HEK293T (cell line): ENCODE measurements at regions not wholly inside any gene's neighbourhood (a gene's known extent, or its start where the extent isn't known, plus 50 kb on each side); places are given as distances from the start of the nearest gene placed in this dataset.

Experiments used
- CTCF ChIA-PET: fragments of 350-600 bp; formaldehyde crosslinking; extraction: SDS; loops from one replicate; lab custom pipeline; 2021; ENCODE audit warnings: antibody characterized with exemption, inconsistent platforms; lab: Yijun Ruan, JAX
- POLR2A ChIA-PET: fragments of 350-600 bp; formaldehyde crosslinking; extraction: SDS; loops from one replicate; lab custom pipeline; 2020; ENCODE audit warnings: antibody characterized with exemption, inconsistent platforms; lab: Yijun Ruan, JAX
- DNase-seq: peaks from one replicate; pipeline ENCODE4 v3.0.0; 2012; ENCODE audit warnings: mixed read lengths; ENCODE audit errors: extremely low spot score
- ARNT ChIP-seq: fragments of 450-650 bp; IDR thresholded peaks from 2 replicates; pipeline ENCODE4 v1.6.1; 2017; ENCODE audit warnings: mild to moderate bottlenecking
- BHLHE40 ChIP-seq: fragments of 450-650 bp; IDR thresholded peaks from 2 replicates; pipeline ENCODE4 v1.6.1; 2016; ENCODE audit warnings: mild to moderate bottlenecking, moderate library complexity, borderline replicate concordance
- CTBP1 ChIP-seq: fragments of 450-650 bp; IDR thresholded peaks from 2 replicates; pipeline ENCODE4 v1.6.1; 2016; ENCODE audit warnings: borderline replicate concordance
- ELF4 ChIP-seq: fragments of 450-650 bp; IDR thresholded peaks from 2 replicates; pipeline ENCODE4 v1.6.1; 2017; ENCODE audit warnings: antibody characterized with exemption
- FOXA1 ChIP-seq: fragments of 450-650 bp; IDR thresholded peaks from 2 replicates; pipeline ENCODE4 v1.6.1; 2016; ENCODE audit warnings: mild to moderate bottlenecking
- FOXK2 ChIP-seq: fragments of 450-650 bp; IDR thresholded peaks from 2 replicates; pipeline ENCODE4 v1.6.1; 2016; ENCODE audit warnings: mild to moderate bottlenecking
- FOXM1 ChIP-seq: fragments of 450-650 bp; IDR thresholded peaks from 2 replicates; pipeline ENCODE4 v1.6.1; 2017; ENCODE audit warnings: mild to moderate bottlenecking, borderline replicate concordance
- HDGF ChIP-seq: fragments of 450-650 bp; IDR thresholded peaks from 2 replicates; pipeline ENCODE4 v1.6.1; 2017; ENCODE audit warnings: antibody characterized with exemption, borderline replicate concordance
- L3MBTL2 ChIP-seq: fragments of 450-650 bp; conservative IDR thresholded peaks from 2 replicates; pipeline ENCODE4 v1.6.1; 2016; ENCODE audit warnings: mild to moderate bottlenecking
- LEF1 ChIP-seq: fragments of 450-650 bp; IDR thresholded peaks from 2 replicates; pipeline ENCODE4 v1.6.1; 2017; ENCODE audit warnings: mild to moderate bottlenecking, borderline replicate concordance
- NFRKB ChIP-seq: fragments of 450-650 bp; IDR thresholded peaks from 2 replicates; pipeline ENCODE4 v1.6.1; 2016; ENCODE audit warnings: mild to moderate bottlenecking, moderate library complexity
- PKNOX1 ChIP-seq: fragments of 450-650 bp; IDR thresholded peaks from 2 replicates; pipeline ENCODE4 v1.6.1; 2016
- SP1 ChIP-seq: fragments of 450-650 bp; IDR thresholded peaks from 2 replicates; pipeline ENCODE4 v1.6.1; 2017
- SUZ12 ChIP-seq: fragments of 450-650 bp; IDR thresholded peaks from 2 replicates; pipeline ENCODE4 v1.6.1; 2016; ENCODE audit warnings: mild to moderate bottlenecking
- TARDBP ChIP-seq: fragments of 450-650 bp; IDR thresholded peaks from 2 replicates; pipeline ENCODE4 v1.6.1; 2016
- ZNF384 ChIP-seq: fragments of 450-650 bp; IDR thresholded peaks from 2 replicates; pipeline ENCODE4 v1.6.1; 2016

DNA sequence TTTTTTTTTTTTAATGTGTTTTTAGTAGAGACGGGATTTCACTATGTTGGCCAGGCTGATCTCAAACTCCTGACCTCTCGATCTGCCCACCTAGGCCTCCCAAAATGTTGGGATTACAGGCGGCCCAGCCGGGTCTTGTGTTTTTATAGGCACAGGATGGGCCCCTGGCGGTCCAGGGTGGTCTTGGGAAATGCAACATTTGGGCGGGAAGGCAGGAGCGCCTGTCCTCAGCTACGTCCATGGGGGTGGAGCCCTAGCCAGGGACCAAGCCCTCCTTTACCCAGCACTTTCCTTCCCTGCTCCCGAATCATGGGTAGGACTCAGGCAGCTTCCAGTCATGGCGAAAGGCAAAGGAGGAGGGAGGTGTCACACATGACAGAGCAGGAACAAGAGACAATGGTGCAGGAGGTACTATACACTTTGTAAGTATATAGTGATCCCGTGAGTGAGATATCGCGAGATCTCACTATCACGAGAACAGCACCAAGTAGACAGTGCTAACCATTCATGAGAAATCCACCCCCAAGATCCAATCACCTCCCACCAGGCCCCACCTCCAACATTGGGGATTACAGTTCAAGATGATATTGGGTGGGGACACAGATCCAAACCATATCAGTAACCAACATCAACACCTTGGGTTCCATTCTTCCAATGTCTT, 226.7 kb upstream of the WSCD1 start:
- DNase-seq, result no peak
- CTCF ChIA-PET, result no interaction called here
- no peak for TF ChIP-seq TARDBP
- POLR2A ChIA-PET, result no interaction called here

- TF ChIP-seq HDGF, result no peak
- no peak for TF ChIP-seq ARNT
- no peak for TF ChIP-seq ELF4
- TF ChIP-seq NFRKB, result no peak
- no peak for TF ChIP-seq FOXM1
- no peak for TF ChIP-seq L3MBTL2
- TF ChIP-seq PKNOX1, result no peak
- TF ChIP-seq FOXK2, result no peak
- TF ChIP-seq BHLHE40, result no peak
- no peak for TF ChIP-seq LEF1
- TF ChIP-seq SUZ12, result no peak
- POLR2A ChIA-PET, result no interaction called here
- DNase-seq, result no peak
- CTCF ChIA-PET, result no interaction called here
Measured at GRCh38 chr17:5846001-5846400, 224.2 kb upstream of the WSCD1 start.

DNA sequence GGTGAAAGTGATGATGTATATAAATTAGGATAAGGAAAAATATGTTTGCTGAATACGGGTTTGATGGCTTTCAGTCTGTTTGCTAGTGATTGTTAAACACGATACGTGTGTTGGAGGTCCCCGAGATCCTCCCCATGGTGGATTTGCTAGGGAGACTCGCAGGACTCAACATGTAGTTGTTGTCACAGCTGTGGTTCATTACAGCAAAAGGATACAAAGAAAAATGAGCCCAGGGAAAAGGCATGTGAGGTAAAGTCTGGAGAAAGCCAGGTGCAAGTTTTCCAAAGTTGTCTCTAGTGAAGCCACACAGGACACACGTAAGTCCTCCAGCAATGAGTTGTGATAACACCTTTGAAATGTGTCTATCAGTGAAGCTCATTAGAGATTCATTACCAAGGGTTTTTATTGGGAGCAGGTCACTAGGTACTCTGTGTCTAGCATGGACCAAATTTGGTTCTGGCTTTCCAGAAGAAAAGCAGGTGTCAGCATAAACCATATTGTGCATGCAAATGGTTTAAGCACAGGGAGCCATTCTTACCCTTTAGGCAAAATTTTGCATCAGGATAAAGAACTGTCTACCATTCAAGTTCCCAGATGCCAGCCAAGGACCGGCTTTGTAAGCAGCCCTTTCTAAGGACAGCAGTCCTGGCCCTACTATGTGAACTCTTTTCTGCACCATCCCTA, 215.2 kb upstream of the WSCD1 start:
- POLR2A ChIA-PET, result no interaction called here
- CTCF ChIA-PET, result no interaction called here
- DNase-seq, result no peak

DNA sequence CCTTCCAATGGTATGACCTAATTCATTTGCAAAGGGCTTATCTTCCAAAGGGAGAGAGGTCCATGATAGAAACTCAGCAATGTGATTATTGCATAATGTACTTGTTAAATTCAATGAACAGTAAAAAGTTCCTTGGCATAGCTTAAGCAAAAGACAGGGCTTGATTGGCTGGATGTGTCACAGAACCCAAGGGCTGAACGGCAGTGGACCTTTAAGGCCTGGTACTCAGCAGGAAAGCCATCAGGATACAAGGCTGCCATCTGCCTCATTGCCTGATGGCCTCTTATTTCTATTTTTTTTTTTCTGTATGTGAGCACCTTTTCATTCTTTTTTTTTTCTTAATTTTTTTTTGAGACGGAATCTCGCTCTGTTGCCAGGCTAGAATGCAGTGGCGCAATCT, 208.9 kb upstream of the WSCD1 start:
- ChIA-PET POLR2A (no interaction called here), CTCF (no interaction called here)
- no peak for DNase-seq
- TF ChIP-seq SP1 (no peak), ZNF384 (no peak), L3MBTL2 (no peak), LEF1 (no peak), NFRKB (no peak), PKNOX1 (no peak)

More for the DNA sequence above, 215.2 kb upstream of the WSCD1 start:
- TF ChIP-seq CTBP1 (no peak), TARDBP (no peak), FOXA1 (no peak), LEF1 (no peak), L3MBTL2 (no peak), NFRKB (no peak), FOXM1 (no peak), FOXK2 (no peak), SUZ12 (no peak)

DNA sequence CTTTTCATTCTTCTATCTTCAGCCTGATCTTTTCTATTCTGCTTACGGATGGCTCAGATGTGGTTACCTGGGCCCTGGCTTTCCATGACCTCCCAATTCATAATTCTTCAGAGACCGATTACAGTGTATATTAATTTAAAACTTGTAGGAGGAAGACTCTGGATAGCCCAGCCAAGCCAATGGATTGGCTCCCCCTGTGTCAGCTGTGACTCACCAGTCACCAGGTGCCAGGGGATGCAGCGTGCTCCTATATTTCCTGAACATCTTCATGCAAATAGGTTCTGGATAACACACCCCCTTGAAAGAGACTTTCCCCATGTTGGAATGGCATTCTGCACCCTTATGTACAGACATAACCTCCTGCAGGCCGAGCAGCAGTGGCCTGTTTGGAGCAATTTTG, 208.3 kb upstream of the WSCD1 start:
- ChIA-PET CTCF (no interaction called here), POLR2A (no interaction called here)
- TF ChIP-seq FOXA1, result no peak
- no peak for TF ChIP-seq LEF1
- no peak for TF ChIP-seq FOXM1
- DNase-seq, result no peak

DNA sequence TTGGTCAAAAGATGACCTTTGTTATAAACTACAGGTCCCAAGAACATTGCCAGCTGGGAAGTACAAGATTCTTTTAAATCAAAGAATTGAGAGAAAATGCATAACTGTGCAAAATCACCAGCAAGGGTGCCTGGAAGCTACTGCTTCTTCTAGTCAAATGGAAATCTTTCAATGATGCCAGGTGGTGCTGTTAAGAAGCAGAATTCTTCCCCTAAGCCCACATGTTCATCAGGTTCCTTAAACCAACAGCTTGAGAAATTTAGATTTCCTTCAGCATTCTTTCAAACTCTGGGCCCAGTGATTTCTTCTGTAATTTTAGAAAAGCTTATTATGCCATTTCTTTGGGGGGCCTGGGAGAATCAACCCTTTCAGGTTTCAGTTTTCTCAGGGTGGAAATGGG, 207.8 kb upstream of the WSCD1 start:
- ChIA-PET POLR2A (no interaction called here), CTCF (no interaction called here)
- no peak for TF ChIP-seq HDGF
- no peak for TF ChIP-seq BHLHE40
- no peak for TF ChIP-seq NFRKB
- TF ChIP-seq FOXA1, result no peak
- no peak for TF ChIP-seq PKNOX1
- TF ChIP-seq ZNF384, result no peak
- no peak for TF ChIP-seq LEF1
- TF ChIP-seq FOXM1, result no peak
- TF ChIP-seq SUZ12, result no peak
- TF ChIP-seq TARDBP, result no peak
- no peak for TF ChIP-seq CTBP1
- TF ChIP-seq SP1, result no peak
- no peak for DNase-seq

DNA sequence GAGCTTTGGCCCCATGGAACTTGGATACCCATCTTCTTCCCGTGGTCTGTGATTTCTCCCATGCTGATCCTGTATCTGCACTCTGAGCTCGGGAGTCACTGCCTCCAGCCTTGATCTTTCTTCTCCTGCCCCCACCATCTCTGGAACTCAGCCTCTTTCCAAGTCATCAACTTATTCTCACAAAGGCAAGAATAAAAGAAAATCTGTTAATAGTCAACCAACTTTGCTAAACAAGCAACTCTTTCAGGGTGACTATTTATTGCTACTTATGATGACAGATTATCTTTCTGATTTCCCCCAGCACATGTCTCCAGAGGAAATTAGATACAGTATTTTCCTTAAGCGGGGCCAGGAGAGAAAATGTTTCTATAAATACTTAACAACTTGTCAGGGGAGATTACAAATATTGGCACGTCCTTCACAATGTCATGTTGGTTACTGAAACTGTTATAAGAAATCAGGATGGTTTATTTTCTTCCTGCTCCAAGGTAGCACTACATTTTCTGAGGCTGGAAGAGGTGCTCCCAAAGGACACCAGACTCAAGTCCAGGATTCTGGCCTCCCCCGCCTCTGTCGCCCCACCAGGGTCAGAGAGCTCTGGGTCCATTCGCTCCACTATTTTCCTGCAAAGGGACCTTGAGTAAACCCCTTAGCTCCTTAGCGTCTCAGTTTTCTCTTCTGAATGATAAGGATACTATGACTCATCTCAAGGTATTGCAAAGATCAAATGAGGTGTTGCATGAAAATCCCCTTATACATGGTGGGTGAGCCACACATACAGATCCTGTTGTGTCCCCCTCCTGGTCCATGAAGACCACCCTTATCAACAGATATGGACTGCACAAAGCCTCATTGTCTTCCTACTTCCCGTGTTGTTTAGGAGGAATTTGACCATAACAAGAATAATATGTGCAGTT, 205.2 kb upstream of the WSCD1 start:
- ChIA-PET CTCF (no interaction called here), POLR2A (no interaction called here)
- no peak for DNase-seq
- no peak for TF ChIP-seq ZNF384
- TF ChIP-seq LEF1, result no peak
- TF ChIP-seq TARDBP, result no peak
- no peak for TF ChIP-seq FOXK2
- TF ChIP-seq SP1, result no peak
- no peak for TF ChIP-seq ARNT
- no peak for TF ChIP-seq PKNOX1
- no peak for TF ChIP-seq L3MBTL2
- TF ChIP-seq NFRKB, result no peak
- TF ChIP-seq CTBP1, result no peak
- no peak for TF ChIP-seq FOXA1
- no peak for TF ChIP-seq HDGF
- TF ChIP-seq FOXM1, result no peak
- no peak for TF ChIP-seq ELF4
